Peyer's patch (tissue), 4 donors: ENCODE measurements at regions not wholly inside any gene's neighbourhood (a gene's known extent, or its start where the extent isn't known, plus 50 kb on each side); places are given as distances from the start of the nearest gene placed in this dataset.

Experiments
- CTCF ChIP-seq, 6 experiments: fragments of 450-650 bp in 4 of 6; fragments of 200-600 bp in 2 of 6; sonication (generic) in 1 of 6; IDR thresholded peaks; one replicate each; pipeline ENCODE4 v1.5.1; 2017 to 2019; ENCODE audit warnings: antibody characterized with exemption in 6 of 6, mild to moderate bottlenecking in 3 of 6, moderate library complexity in 1 of 6
- POLR2A ChIP-seq, 2 donors: fragments of 450-650 bp; IDR thresholded peaks; one replicate each; pipeline ENCODE4 v1.5.1; 2017; ENCODE audit warnings: antibody characterized with exemption in 2 of 2, mild to moderate bottlenecking in 2 of 2, moderate library complexity in 2 of 2

GRCh38 chr5:174281855-174282254, 236.3 kb downstream of the NSG2 start:
- no peak for TF ChIP-seq CTCF (IDR thresholded peaks at IDR 0.05)
- no peak for TF ChIP-seq POLR2A (IDR thresholded peaks at IDR 0.05)
